Germinal center (tissue), 1 donor: ENCODE measurements at regions not wholly inside any gene's neighbourhood (a gene's known extent, or its start where the extent isn't known, plus 50 kb on each side); places are given as distances from the start of the nearest gene placed in this dataset.
"Not testable (repeated sequence)": the region's sequence is repeated elsewhere in the genome, so short reads cannot be mapped to it uniquely, and the experiment has no call there.

Experiments used
- DNase-seq: peaks from one replicate; pipeline ENCODE4 v3.0.0; 2012; ENCODE audit warnings: mixed read lengths, low spot score

DNA sequence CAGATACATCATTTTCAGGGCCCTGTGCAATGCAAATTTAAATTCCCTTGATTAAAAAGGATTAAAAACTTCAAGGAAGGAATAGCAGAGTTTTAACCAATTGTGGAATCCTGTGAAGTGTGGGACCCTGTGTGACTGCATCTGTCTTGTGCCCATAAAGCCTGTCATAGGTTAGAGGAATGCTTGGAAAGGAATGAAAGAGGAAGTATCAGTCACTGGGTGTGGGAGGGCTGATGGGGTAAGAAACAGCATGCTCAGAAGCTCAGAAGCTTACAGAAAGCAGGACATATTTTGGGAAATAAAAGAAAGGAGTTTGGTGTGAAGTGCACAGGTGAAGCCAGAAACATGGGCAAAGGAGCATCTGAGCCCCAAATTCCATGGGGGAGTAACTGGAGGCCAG lies 150.8 kb upstream of the ETV3 start:
- no peak for DNase-seq

DNA sequence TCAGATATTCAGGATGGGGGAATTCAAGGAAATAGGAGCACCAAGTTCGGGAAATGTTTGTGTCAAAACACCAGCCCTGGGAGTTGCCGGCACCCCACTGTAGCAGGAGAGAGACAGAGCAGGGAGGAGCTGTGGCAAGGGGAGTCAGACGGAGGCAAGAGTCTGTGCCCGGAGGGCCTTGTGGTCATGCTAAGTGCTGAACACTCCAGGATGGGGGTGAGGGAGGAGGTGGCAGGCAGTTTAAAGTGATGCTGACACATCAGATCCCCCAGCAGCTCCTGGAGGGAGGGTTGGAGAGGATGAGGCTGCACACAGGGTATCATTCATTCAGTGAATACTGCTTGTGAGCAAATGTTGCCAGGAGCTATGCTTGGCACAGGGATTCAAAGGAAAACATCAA lies 150.3 kb upstream of the ETV3 start:
- no peak for DNase-seq

DNA sequence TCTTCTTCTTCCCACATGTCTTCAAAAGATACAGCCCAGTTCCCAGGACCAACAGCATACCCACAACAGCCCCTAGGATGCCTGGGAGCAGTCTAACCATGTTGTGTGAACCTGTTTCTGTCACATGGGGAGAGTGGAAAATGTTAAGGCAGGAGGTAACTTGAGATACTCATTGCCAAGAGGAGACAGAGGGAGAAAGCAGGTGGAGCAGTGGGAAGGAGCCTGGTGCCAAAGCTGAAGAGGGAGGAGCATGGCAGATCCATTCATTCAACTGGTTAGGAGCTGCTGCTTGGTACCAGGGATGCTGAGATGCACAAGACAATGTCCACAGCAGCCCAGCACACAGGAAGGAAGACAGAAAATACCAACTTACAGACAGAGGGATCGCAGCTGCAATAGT lies 149.8 kb upstream of the ETV3 start:
- no peak for DNase-seq

DNA sequence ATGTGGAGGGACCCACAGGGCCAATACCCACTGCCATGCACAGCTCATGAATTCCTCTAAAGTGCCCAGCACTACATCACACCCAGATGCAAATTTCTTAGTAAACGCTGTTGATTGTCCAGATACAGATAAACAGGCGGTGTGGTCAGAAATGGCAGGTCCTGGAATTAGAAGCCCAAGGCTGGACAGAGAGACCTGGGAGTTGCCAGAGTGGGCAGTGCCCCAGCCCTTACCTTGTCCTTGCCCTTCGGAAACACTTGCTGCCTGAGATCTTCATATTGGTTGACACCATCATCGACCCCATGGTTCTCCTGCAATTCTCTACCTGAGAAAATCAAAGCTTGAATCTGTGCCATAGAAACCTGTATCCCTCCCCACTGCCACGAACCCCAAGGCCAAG lies 149.3 kb upstream of the ETV3 start:
- no peak for DNase-seq

DNA sequence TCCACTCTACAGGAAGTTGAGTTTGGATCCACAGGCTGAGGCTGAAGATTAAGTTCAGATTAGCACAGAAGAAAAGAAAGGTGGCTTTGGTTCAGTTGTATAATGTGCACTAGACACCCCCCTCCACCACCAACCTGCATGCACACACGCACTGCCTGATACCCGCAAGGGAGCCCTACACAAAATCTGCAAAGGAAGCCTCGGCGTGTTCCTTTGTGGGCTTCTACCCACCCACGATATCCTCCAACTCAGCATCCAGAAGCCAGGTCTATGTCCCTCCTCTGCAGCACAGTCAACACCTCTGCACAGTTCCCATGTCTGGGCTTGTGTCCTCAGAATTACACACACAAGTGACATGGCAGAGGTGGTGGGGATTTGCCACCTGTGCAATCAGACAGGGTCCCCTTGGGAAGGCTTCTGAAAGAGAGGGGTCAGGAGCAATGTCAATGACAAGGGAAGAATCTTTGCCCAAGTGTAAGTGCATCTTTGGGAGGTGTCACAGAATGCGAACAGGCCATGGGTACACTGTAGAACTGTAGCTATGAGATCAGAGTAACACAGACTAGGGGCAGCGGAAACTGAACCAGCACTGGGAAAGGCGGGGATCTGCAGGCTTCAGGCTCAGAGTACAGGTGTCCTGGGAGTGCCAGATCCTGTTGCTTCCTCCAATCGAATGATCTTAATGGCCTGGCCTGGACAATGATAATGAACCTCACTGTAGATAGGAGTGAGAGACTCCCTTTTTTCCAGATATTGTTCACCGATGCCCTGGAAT lies 148.6 kb upstream of the ETV3 start:
- no peak for DNase-seq

DNA sequence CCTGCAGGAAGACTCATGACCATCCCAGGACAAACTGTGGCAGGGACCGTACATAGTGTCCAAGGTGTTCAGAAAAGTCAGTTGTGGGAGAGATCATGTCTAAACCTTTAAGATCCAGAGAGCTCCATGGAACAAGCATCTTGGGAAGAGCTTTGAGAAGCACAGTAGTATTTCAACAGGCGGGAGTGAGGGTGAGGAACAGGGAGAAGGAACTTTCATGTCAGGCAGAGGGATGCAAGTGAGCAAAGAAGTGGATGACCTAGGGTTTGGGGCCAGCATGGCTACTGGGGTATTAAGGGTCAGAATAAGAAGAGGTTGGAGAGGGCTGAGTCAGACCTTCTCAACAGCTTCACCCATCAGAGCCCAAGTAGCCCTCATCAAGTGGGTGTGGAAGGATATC lies 147.9 kb upstream of the ETV3 start:
- no peak for DNase-seq

DNA sequence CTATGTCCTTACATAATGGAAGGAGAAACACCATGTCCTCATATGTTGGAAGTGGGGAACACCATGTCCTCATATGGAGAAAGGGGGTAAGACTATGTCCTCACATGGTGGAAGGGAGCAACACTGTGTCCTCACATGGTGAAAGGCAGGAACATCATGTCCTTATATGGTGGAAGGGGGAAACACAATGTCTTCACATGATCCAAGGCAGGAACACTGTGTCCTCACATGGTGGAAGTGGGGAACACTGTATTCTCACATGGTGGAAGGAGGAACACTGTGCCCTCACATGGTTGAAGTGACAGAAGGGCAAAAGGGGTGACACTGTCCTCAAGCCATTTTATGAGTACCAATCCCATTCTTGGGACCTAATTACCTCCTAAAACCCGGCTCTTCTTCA lies 146.3 kb upstream of the ETV3 start:
- no peak for DNase-seq

DNA sequence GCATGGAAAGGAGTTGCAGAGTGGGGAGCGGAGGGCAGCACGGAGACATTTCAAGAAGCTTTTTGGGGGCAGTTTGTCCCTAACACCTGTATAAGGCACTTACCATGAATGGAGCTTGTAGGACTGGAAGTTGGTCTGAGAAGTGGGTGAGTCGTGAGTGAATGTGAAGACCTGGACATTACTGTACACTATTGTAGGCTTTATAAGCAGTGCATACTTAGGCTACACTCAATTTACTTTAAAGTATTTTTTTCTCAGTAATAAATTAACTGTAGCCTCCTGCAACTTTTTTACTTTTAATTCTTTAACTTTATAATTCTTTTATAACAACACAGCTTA lies 141.6 kb upstream of the ETV3 start:
- DNase-seq, result no peak

DNA sequence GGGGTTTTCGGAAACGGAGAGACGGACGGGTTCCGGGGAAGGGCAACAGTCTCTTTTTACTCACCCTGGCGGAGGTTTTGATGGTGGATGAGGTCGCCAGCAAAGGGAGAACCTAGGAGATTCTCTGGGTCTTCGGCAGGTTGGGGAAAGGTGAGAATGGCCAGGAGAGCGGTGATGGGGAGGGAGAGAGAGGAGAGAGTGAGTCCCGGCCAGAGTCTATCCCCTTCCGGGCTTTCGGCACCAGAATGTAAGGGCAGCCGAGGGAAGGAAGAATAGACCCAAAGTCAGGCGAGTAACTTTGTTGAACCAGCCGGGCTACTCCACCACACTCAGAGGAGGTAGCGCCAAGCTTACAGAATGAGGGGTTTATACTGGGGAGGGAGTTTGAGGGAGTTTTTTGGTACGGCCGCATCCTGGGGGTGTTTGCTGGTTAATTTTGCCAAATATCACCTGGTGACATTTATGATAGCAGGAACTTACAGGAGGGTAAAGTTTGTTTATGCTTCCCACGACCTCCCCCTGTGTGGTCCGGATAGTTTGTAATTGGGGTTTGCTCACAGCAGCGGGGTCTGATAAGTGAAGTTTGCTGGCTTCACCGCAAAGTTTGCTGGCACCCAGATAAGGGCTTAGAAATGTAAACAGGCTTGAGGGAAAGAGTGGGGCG lies 141.1 kb upstream of the ETV3 start:
- DNase-seq, result no peak

DNA sequence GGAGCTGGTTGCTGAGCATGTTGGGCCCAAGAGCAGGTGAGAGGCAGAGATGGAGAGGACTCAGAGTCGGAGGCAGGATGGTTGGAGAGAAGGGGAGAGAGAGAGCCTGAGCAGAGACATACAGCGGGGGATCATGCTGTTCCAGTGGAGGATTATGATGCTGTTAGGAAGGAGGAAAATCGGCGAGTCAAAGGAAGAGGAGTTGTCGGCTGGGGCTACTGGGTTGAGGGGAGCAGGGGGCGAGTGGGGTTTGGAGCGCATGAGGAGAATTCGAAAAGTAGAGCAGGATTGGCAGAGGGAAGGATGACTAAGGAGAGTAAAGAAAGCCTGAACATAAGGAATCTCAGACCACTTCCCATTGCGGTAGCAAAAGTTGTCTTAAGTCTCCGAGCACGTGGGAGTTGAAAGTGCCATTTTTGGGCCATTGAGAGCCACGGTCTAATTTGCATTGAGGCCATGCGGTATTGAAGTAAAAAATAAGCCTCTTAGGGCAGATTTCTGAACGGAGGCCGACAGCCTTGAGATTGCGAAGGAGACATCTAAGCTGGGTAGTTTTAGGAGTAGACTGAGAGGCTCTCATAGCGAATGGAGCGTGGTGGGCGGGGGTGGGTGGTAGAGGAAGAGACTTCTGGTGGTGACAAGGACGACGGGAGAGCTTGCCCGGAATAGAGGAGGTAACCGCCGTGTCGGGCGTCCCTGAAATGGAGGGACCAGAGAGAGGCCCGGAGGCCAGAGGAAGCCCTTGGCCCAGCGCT lies 140.4 kb upstream of the ETV3 start:
- DNase-seq, result no peak

DNA sequence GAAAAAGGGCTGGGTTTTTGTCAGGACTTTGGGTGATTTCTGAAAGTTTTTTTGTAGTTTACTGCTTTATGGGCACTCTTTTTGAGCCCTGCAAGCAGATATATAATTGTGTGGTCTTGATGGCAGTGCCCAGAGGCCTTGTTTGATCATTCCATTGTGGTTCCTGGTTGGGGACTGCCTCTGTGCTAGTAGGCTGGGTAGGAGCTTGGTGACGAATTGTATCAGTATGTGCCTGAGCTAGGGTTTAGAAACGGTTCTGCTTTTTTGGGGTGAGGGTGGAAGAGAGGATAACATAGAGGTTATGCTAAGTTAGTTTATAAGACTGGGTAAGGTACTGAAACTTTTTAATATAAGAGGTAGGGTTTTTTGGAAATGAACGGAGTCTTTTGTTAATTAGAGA lies 139.7 kb upstream of the ETV3 start:
- no peak for DNase-seq

DNA sequence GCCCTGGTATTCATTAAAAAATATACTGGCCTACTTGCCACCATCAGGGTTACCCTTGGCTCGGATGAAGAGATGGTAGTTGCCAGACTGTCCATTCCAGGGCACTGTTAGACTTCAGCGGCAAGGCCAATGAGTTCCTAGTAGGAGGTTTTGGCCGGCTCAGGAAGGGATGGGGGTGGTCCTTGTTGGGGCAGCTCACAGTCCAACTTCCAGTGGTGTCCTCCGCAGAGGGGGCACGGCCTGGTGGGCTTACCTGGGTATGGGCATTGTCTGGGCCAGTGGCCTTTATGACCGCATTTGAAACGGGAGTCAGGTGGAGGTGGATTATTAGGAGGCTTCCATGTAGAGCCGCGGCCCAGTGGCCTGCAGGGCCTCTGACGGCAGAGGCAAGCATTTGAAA lies 139.1 kb upstream of the ETV3 start:
- no peak for DNase-seq

DNA sequence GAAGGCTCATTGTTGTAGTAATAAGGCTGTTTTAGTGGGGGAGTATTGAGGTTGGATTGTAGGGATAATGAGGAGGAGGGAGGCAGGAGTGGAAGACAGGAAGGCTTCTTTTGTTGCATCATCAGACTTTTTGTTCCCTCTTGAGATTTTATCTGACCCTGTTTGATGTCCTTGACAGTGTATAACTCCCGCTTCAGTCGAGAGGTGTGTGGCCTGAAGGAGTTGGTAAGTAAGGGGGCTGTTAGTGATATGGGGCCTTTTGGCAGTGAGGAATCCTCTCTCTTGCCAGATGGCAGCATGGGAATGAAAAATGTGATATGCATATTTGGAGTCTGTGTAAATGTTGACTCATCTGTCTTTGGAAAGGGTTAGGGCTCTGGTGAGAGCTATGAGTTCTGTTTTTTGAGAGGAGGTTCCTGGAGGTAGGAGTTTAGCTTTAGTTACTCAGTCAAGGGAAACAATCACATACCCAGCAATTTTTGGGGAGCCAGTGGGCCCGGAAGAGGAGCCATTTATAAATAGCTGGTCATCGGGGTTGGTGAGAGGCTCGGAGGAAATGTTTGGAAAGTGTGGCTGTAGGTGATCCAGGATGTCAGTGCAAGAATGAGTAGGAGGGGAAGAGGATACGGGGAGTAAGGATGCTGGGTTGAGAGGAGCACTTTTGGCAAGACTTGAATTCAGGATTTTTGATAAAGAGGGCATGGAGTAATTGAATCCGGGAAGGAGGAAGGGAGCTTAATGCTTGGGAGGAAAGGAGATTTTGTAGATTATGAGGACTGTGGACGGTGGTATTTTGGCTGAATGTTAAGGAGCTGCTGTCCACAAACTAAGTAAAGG lies 136.7 kb upstream of the ETV3 start:
- no peak for DNase-seq

DNA sequence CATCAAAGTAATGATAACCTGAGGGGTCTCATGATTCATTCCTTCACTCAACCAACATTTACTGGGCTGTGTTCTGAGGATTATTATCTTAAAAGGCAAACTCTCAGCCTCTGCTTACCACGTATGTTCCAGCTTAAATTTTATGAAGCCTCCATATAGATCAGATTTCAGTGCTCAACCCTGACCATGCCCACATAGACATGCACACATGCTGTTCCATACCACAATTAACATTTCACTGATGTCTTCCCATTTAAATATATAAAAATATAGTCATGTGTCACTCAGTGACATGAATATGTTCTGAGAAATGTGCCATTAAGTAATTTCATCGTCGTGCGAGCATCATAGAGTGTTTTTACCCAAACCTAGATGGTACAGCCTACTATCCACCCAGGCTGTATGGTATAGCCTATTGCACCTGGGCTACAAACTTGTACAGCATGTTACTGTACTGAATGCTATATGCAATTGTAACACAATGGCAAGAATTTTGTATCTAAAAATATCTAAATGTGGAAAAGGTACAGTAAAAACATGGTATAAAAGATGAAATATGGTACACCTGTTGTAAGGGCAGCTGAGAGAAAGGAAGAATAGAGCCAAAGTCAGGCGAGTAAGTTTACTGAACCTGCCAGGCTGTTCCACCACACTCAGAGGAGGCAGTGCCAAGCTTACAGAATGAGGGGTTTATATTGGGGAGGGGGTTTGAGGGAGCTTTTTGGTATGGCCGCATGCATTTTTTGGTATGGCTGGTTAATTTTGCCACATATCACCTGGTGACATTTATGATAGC lies 134.7 kb upstream of the ETV3 start:
- no peak for DNase-seq

DNA sequence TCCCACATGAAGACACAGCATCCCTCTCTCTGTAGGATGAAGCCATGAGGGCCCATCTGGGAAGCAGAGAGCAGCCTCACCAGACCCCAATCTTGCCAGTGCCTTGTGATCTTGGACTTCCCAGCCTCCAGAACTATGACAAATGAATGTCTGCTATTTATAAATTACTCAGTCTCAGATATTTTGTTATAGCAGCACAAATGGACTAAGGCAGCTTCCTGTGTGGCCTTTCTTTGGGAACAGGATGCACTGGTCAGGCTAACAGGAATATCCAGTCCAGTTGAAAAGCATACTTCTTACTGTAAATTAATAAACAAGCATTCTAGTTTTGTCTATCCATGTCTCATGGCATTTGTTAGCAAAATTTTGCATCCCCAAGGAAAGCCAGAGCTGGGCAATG lies 134.1 kb upstream of the ETV3 start:
- DNase-seq, result no peak

DNA sequence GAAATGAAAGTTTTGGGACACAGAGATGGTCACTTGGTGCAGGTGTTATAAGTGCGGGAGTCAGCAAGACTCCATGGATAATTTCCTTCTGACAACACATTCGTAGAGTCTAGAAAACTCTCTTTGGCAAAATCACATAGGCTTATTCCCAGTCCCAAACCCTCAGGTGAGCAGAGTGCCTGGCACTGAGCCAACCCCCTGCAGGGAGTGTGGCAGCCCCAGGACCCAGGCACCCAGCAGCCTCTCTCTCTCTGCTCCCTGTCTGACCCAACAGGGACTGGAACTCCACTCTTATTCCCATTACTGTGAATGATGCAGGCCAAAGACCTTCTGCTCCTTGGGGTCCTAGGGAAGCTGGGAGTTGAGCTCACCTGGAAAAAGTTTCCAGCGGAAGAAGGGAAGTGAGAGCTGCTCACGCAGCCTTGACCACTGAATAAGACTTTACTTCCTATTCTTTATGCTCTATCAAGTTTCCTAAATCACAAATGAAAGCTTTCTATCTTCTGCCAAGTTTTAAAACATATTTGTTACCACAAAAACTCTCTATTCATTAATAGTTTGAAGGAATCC lies 132.6 kb upstream of the ETV3 start:
- DNase-seq, result peak; percentile 19

DNA sequence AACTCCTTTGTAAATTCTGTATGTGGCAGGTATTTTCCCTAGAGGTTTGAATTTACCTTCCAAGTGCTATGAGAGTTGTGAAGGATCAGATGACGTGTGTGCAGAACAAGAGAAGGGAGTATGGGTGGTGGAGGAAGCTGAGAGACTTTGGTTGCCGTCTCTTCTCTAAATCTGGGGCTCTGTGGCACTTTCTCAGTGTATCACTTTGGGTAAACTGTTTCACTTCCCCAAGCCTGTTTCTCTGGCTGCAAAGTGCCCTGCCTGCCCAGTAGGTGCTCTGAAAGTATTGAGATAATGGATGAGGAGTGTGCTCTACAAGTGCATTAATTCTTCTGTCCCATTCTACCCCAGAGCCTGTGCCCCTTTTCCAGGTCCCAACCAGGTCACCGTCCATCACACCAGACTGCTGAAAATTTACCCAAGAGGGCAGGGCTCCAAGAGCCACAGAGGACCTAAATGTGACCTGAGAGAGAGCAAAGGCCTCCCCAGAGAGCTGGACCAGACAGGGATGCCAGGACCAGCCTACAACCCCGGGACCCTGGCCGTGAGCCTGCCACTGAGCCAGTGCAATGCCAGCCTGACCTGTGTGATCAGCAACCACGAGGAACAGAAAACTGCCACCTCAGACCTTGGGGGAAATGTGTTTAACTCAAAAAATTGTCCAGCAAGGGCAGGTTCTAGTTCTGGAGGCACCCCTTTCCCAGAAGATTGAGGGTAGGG lies 131.6 kb upstream of the ETV3 start:
- peak; percentile 69 for DNase-seq

DNA sequence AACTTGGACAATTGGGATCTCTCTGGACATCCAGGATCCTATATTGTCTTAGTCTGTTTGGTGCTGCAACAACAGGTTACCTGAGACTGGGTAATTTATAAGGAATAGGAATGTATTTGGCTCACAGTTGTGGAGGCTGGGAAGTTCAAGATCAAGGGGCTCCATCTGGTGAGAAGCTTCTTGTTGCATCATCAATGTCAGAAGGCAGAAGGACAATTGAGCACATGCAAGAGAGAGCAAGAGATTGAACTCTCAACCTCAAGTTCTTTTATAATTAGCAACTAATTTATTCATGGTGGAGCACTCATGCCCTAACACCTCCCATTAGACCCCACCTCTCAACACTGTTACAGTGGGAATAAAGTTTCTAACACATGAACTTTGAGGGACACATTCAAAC lies 124.7 kb upstream of the ETV3 start:
- DNase-seq, result no peak

DNA sequence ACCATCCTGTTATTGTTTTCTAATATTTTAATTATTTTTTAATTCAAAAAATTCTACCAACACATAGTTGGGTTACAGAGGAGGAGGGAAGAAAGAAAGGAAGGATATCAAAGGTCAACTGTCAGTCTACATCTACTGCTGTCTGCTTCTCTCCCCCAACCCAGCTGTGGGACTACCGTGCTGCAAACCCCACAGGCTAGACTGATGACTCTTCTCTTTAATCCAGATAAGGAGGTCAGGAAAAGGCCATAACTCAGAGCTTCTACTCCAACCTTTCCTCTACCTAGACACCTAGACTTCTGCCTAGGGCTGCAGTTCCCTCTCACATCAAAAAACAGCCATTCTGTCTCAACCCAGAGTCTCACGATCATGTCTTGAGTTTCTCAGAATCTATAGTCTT lies 124.2 kb upstream of the ETV3 start:
- no peak for DNase-seq

DNA sequence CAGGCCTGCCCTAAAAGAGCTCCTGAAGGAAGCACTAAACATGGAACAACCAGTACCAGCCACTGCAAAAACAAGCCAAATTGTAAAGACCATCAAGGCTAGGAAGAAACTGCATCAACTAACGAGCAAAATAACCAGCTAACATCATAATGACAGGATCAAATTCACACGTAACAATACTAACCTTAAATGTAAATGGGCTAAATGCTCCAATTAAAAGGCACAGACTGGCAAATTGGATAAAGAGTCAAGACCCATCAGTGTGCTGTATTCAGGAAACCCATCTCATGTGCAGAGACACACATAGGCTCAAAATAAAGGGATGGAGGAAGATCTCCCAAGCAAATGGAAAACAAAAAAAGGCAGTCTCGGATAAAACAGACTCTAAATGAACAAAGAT lies 117.7 kb upstream of the ETV3 start:
- not testable (repeated sequence) for DNase-seq

DNA sequence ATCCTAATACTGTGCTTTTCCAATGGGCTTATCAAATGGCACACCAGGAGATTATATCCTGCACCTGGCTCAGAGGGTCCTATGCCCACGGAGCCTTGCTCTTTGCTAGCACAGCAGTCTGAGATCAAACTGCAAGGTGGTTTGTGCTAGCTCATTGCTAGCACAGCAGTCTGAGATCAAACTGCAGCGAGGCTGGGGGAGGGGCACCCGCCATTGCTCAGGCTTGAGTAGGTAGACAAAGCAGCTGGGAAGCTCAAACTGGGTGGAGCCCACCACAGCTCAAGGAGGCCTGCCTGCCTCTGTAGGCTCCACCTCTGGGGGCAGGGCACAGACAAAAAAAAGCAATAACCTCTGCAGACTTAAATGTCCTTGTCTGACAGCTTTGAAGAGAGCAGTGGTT lies 116.0 kb upstream of the ETV3 start:
- not testable (repeated sequence) for DNase-seq
